ENCODE measurements at regions not wholly inside any gene's neighbourhood (a gene's known extent, or its start where the extent isn't known, plus 50 kb on each side); places are given as distances from the start of the nearest gene placed in this dataset.

GRCh38 chrX:147405764-147406163 is 506.0 kb upstream of the FMR1 start:
- no peak overlapping the region for H3K4me3 ChIP-seq
- H3K9me3 ChIP-seq (replicated peaks) = no peaks in the 10 kb centered on the region
- no peaks in the 10 kb centered on the region for H3K36me3 ChIP-seq
- no peak overlapping the region for H3K27ac ChIP-seq
- no peaks in the 10 kb centered on the region for H3K4me1 ChIP-seq
- no peaks in the 10 kb centered on the region for H3K27me3 ChIP-seq
- DNase-seq = no peak

- Histone ChIP-seq H3K9me3 (replicated peaks) (no peaks in the 10 kb centered on the region), H3K27ac (no peak overlapping the region), H3K4me1 (no peaks in the 10 kb centered on the region), H3K27me3 (no peaks in the 10 kb centered on the region), H3K36me3 (no peaks in the 10 kb centered on the region), H3K4me3 (no peak overlapping the region)
- no peak for DNase-seq
Measured at GRCh38 chrX:147403040-147403439, 508.7 kb upstream of the FMR1 start.

- DNase-seq = no peak
Measured at GRCh38 chrX:147378767-147379166, 533.0 kb upstream of the FMR1 start.

GRCh38 chrX:147377728-147378127 is 534.0 kb upstream of the FMR1 start:
- Histone ChIP-seq H3K9me3 (replicated peaks) (no peaks in the 10 kb centered on the region), H3K36me3 (no peaks in the 10 kb centered on the region), H3K27ac (no peak overlapping the region), H3K27me3 (no peaks in the 10 kb centered on the region), H3K4me3 (no peak overlapping the region), H3K4me1 (no peaks in the 10 kb centered on the region)
- no peak for DNase-seq

More at GRCh38 chrX:147378767-147379166, 533.0 kb upstream of the FMR1 start:
- Histone ChIP-seq H3K4me1 (no peaks in the 10 kb centered on the region), H3K36me3 (no peaks in the 10 kb centered on the region), H3K4me3 (no peak overlapping the region), H3K27ac (no peak overlapping the region), H3K27me3 (no peaks in the 10 kb centered on the region), H3K9me3 (replicated peaks) (no peaks in the 10 kb centered on the region)

GRCh38 chrX:147376601-147377422 is 534.9 kb upstream of the FMR1 start:
- peak in 1 of 2 experiments; percentile 1 for DNase-seq

GRCh38 chrX:147364896-147365295 is 546.8 kb upstream of the FMR1 start:
- H3K4me1 ChIP-seq = no peaks in the 10 kb centered on the region

More at GRCh38 chrX:147376601-147377422, 534.9 kb upstream of the FMR1 start:
- Histone ChIP-seq H3K27ac (no peak overlapping the region), H3K4me3 (no peak overlapping the region), H3K36me3 (no peaks in the 10 kb centered on the region), H3K27me3 (no peaks in the 10 kb centered on the region), H3K4me1 (no peaks in the 10 kb centered on the region), H3K9me3 (replicated peaks) (no peaks in the 10 kb centered on the region)

GRCh38 chrX:147351644-147352043 is 537.1 kb upstream of the CXorf51A start:
- Histone ChIP-seq H3K36me3 (no peaks in the 10 kb centered on the region), H3K27me3 (no peaks in the 10 kb centered on the region), H3K27ac (no peak overlapping the region), H3K4me1 (no peaks in the 10 kb centered on the region), H3K4me3 (no peak overlapping the region), H3K9me3 (replicated peaks) (no peaks in the 10 kb centered on the region)
- DNase-seq = no peak

More at GRCh38 chrX:147364896-147365295, 546.8 kb upstream of the FMR1 start:
- no peaks in the 10 kb centered on the region for H3K36me3 ChIP-seq
- H3K4me3 ChIP-seq = no peak overlapping the region
- H3K27ac ChIP-seq = no peak overlapping the region
- H3K9me3 ChIP-seq (replicated peaks) = no peaks in the 10 kb centered on the region
- no peak for DNase-seq
- H3K27me3 ChIP-seq = no peaks in the 10 kb centered on the region

- H3K27me3 ChIP-seq = no peaks in the 10 kb centered on the region
- H3K9me3 ChIP-seq (replicated peaks) = no peaks in the 10 kb centered on the region
- no peak overlapping the region for H3K4me3 ChIP-seq
- no peaks in the 10 kb centered on the region for H3K36me3 ChIP-seq
- no peak for DNase-seq
- no peaks in the 10 kb centered on the region for H3K4me1 ChIP-seq
- no peak overlapping the region for H3K27ac ChIP-seq
Measured at GRCh38 chrX:147343467-147343866, 528.9 kb upstream of the CXorf51A start.

- H3K9me3 ChIP-seq (replicated peaks) = no peaks in the 10 kb centered on the region
- no peak for DNase-seq
Measured at GRCh38 chrX:147342197-147342596, 527.7 kb upstream of the CXorf51A start.

GRCh38 chrX:147340947-147341346 is 526.4 kb upstream of the CXorf51A start:
- DNase-seq = no peak

More at GRCh38 chrX:147342197-147342596, 527.7 kb upstream of the CXorf51A start:
- no peaks in the 10 kb centered on the region for H3K4me1 ChIP-seq
- H3K27ac ChIP-seq = no peak overlapping the region
- H3K4me3 ChIP-seq = no peak overlapping the region
- H3K27me3 ChIP-seq = no peaks in the 10 kb centered on the region
- no peaks in the 10 kb centered on the region for H3K36me3 ChIP-seq

GRCh38 chrX:147333821-147334220 is 519.3 kb upstream of the CXorf51A start:
- Histone ChIP-seq H3K4me1 (no peaks in the 10 kb centered on the region), H3K4me3 (no peak overlapping the region), H3K27me3 (no peaks in the 10 kb centered on the region), H3K9me3 (replicated peaks) (no peaks in the 10 kb centered on the region), H3K27ac (no peak overlapping the region), H3K36me3 (no peaks in the 10 kb centered on the region)
- no peak for DNase-seq

More at GRCh38 chrX:147340947-147341346, 526.4 kb upstream of the CXorf51A start:
- no peaks in the 10 kb centered on the region for H3K4me1 ChIP-seq
- H3K9me3 ChIP-seq (replicated peaks) = no peaks in the 10 kb centered on the region
- no peak overlapping the region for H3K27ac ChIP-seq
- H3K36me3 ChIP-seq = no peaks in the 10 kb centered on the region
- H3K27me3 ChIP-seq = no peaks in the 10 kb centered on the region
- no peak overlapping the region for H3K4me3 ChIP-seq

GRCh38 chrX:147322496-147322895 is 508.0 kb upstream of the CXorf51A start:
- Histone ChIP-seq H3K9me3 (replicated peaks) (no peaks in the 10 kb centered on the region), H3K4me1 (no peaks in the 10 kb centered on the region), H3K27me3 (no peaks in the 10 kb centered on the region), H3K27ac (no peak overlapping the region), H3K36me3 (no peaks in the 10 kb centered on the region), H3K4me3 (no peak overlapping the region)
- DNase-seq = no peak

GRCh38 chrX:147315483-147315882 is 500.9 kb upstream of the CXorf51A start:
- no peak for DNase-seq
- Histone ChIP-seq H3K27me3 (no peaks in the 10 kb centered on the region), H3K9me3 (replicated peaks) (no peaks in the 10 kb centered on the region), H3K4me3 (no peak overlapping the region), H3K36me3 (no peaks in the 10 kb centered on the region), H3K27ac (no peak overlapping the region), H3K4me1 (no peaks in the 10 kb centered on the region)
